GM21619 (cell line): ENCODE measurements at regions not wholly inside any gene's neighbourhood (a gene's known extent, or its start where the extent isn't known, plus 50 kb on each side); places are given as distances from the start of the nearest gene placed in this dataset.
A peak's percentile ranks its signal among the peaks of the same experiment; 100 is the strongest.

ENCODE experiments used
- ATAC-seq: cut with Tn5 transposase; IDR thresholded peaks from one replicate; pipeline ENCODE4 v1.9.1; 2021; ENCODE audit not compliant: unreplicated experiment

DNA sequence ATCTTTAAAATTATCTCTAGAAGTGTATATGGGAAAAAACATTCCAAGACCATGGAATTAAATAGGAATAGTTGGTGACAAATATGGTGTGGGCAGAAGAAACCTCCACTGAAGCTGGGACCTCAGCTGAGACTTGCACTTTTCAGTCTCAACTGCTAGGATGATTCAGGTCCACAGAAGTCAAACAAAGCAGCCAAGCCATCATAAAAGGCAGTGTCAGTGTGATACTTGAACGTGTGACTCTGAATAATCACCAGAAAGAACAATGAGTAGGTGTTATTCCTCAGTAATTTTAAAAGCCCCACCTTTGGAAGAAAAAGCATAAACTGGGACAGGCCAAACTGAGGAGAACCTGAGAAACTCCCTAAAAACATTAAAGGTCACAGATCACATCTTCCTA, 90.7 kb downstream of the ZNF281 start:
- ATAC-seq, result no peak

DNA sequence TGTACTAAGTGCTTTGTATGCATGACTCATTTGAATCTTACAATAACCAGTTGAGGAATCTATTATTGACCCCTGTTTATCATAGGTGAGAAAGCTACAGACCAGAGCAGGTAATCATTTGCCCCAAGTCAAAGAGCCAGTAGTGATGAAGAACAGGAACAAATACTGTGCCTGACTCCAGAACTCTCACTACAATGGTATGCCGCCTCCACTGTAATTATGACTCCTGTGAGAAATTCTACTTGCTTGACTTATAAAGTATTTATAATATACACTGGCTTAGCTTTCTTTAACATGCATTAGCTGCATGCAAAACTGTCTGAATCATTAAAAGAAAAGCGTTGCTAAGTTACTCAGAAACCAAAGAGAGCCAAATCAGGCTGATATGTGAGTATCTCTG, 92.6 kb downstream of the ZNF281 start:
- no peak for ATAC-seq

DNA sequence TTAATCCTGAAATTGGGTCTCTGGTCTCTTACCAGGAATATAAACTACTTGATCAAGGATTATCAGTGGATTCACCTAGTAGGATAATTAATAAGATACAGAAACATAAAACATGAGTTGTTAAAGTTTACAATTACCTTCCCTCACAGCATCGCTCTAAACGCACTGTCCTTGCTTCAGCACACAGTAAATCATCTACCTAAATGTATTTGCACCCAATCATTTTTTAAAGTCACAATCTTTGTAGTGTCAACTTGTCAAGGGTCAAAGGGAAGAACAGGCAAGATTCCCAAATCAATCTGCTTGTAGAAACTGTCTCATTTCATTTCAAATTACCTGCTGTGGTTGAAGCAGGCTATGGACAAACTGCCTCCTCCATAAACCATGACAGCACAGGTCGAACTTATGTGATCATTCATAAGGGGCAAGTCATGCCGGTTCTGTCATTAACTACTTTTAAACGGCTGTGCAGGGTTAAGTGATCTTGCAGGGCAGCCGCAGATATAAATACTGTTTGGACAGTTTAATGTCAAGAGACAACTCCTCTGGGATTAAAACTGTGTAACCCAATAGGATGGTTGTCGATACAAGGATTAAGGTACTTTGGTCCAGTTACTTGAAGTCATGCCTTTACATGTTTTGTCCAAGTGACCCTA, 93.6 kb downstream of the ZNF281 start:
- ATAC-seq, result no peak

DNA sequence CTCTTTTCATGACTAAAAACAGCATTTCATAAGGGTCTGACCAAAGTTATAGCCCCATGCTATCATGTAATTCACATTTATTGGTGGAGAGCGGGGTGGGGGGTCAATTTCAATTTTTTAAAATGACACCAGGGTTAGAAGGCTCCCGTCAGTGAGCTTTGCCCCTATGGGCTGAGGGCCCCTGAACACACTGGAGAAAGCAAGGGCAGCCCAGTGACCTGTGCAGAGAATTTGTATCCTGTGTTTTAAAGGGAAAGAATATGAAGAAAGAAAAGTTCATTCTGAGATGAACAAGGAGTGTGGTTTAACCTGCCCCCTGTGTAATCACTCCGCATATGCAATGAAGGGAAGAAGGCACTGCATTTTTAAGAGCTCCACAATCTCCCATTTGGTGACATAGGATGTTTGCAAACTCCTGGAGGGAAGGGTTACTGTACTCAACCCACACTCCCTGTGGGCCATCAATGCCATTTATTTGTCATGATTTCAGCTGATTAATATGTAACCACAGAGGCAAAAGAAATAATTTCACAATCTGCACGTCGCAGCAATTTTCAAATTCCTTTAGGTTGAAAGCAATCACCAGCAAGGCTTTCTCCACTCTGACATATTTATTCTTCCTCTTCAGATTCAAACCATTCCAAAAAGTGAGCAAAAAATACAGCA, 95.6 kb downstream of the ZNF281 start:
- ATAC-seq, result no peak

DNA sequence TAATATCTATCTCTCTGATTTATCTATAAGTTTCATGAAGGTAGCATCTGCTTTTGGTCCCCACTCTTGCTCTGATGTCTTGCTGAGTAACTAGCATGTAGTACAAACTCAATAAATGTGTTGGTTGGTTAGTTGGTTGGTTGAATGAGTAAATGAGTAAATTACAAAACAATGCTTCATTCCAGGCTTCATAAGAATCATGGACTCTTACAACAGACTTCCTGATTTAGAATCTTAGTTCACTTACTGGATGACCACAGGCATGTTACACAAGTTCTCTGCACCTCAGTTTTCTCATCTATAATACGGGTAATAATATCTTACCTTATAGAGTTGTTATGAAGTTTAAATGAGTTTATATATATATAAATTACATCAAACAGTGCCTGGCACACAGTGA, 98.6 kb downstream of the ZNF281 start:
- no peak for ATAC-seq

DNA sequence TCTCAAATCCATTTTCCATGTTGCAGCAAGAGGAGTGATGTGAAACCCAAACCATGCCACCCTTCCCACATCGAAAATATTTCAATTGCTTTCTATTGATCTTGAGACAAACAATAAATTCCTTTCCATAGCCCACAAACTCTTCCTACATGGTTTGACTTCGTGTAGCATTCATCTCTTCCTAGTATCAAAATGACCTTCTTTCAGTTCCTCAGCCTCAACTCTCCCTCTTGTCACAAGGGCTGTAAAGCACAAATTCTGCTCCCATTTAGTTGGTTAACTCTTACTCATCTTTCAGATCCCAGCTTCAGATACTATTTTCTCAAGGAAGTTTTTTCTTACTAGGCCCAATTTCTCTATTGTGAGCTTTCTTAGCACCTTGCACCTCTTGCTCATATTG, 99.0 kb downstream of the ZNF281 start:
- ATAC-seq, result no peak

DNA sequence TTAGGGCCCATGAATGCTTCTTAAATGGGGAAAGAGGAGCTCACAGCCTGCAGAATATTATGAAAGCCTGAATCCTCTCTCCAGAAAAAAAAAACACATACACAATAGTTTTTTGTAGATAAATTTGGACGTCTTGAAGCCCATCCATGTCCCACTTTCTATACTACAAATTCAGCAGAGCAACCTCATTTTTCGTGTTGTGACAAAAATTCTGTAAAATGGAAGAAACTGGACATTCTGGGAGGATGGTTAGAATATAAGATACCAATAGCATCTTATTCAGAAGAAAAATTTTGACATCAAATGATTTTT, 102.1 kb downstream of the ZNF281 start:
- ATAC-seq, result no peak

DNA sequence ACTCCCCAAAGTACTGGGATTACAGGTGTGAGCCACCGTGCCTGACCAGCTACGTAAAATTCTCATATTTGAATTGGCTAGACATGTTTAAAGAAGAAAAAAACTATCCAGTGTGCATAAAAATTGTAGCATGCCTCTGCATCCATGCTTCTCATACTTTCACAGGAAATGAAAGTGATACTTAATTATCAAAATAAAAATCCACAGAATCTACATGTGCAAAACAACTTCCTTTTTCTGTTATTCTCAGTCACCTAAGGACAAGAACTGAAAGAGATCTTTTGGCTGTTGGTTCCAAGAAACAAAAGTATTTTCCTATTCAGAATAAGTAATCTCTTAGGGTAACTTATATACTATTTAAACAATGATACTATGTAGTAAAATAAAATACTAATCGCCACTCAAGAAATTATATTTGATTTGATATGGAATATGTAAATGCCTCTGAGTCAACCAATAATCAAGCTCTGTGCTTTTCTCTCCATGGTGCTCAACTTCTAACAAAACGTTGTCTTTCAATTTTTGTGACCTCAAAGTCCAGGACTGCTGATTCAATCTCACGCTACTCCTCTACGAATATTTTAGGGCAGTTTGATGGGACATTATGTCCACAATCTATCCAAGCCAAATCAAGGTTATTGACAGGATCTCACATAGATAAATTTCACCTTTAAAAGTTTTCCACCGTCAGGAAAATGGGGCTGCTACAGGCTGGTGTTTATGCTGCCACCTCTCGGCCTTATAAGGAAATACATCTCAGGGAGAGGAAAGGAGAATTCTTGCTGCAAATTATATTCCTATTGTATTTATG, 102.7 kb downstream of the ZNF281 start:
- peak; percentile 51 for ATAC-seq

DNA sequence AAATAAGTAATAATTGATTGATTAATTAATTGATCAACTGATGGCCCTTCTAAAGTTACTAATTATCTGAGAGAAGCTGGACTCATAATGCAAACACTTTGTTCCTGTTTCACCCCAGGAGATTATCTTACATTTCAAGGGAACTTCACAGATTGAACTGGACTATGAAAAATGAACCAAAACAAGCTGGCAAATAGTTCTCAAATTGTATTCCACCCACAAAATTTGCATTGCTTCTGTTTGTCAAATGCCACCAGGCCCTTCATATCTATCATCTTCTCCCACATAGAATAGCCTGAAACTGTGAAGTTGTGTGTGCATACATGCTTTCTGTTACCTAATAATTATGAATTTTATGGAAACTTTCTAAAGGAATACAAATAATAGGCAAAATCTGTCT, 104.0 kb downstream of the ZNF281 start:
- ATAC-seq, result no peak

DNA sequence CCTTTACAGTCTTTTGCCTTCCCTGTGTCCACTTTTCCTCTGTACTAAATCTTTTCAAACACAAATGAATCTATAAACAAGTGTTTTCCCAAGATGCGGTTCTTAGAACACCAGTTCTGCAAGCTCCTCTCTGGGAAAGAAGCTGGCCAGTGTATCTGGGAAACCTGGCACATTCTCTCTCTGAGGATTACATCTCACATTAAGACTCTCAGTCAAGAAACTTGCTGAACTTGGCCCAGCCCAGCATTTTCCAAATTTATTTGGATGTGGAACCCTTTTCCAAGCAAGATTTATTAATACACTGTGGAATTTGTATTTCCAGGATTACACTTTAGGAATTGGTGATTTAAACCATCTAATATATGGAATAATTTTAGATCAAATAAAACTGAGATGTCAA, 105.7 kb downstream of the ZNF281 start:
- no peak for ATAC-seq

DNA sequence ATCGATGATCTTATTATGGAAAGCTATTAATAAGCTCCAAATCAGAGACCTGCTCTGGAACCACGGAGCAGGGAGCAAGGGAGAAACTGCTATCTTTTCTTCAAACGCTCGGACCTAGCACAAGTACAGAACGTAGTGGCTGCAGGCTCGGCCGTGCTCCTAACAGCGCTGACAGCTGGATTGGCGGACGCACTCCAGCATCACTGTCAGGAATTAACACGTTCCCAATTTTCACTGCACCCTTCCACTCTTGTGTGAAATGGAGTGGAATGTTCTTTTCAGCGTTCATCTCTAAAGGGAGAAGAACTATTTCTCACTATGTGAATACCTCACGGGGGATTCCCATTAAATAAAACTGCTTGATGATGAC, 106.9 kb downstream of the ZNF281 start:
- no peak for ATAC-seq

DNA sequence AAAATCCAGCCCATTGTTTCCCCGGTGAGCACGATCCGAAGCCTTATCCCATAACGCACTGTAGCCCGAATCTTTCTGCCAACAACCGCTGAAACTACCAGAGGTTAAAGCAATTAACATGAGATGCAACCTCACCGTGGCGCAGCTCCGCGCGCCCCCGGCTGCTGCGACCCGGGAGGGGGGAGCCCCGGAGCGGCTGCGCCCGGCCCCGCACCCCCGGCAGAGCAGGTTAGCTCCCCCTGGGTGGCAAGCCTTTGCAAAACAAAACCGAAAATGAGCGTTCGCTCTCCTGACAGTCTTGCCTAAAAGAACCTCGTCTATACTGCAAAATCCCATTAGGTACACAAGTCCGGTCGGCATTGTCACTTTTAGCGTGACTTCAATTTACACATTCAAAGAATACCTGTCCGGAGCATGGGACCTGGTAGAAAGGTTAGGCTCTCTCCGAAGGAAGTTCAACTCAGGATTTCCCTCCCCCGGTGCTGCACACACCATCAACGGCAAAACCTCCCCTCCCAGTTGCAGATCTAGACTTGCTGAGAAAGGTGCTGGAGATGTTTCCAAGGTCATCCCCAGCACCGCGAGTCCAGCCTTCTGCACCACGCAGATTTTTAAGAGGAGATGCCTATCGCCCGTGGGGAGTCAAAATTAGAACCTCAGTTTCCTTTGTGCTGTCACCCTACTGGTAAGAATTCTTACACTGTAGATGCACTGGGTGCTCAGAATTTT, 107.5 kb downstream of the ZNF281 start:
- peak; percentile 71 for ATAC-seq

DNA sequence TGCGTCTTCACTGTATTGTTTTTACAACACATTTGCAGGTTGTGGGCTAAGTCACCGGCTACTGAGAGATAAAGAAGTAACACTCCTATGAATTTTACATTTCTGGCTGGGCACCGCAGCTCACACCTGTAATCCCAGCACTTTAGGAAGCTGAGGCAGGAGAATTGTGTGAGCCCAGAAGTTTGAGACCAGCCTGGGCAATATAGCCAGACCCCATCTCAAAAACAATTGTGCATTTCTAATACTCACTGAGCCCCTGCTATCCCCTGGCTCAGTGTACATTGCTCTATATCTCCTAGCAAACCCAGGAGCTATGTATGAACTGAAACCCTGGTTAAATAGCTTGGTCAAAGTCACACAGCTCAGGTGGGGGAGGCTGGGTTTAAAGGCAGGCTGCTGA, 108.7 kb downstream of the ZNF281 start:
- no peak for ATAC-seq

DNA sequence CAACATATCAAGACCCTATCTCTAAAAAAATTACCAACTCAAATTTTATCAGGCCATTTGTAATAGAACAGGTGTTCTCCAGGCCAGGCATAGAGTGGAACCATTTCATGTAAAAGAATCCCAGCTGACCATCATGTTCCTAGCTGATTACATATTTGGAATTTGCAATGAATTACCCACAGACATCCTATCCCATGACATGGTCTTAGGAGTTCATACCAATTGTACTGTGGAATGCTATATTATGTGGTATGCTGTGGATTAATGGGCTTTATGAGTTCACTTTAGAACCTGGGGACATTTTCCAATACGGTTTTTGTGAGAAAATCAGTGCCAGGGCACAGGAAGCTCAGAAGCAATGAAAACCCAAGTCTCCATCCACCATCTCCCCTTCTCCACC, 110.3 kb downstream of the ZNF281 start:
- no peak for ATAC-seq

DNA sequence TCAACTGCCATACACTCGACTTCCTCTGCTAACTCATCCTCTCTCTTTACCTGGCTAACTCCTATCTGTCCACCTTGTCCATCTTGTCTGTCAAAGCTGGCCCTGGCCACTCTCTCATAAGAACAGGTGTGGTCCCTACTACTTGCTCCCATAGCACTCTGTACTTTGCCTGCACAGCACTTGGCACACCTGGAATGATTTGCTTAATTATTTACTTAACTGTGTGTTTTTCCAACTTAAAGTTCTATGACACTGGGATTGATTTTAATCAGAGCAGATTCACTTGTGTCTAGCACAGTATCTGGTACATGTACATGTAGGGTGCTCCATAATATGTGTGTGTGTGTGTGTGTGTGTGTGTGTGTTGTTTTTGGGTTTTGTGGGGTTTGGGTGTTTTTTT, 111.6 kb downstream of the ZNF281 start:
- ATAC-seq, result no peak

DNA sequence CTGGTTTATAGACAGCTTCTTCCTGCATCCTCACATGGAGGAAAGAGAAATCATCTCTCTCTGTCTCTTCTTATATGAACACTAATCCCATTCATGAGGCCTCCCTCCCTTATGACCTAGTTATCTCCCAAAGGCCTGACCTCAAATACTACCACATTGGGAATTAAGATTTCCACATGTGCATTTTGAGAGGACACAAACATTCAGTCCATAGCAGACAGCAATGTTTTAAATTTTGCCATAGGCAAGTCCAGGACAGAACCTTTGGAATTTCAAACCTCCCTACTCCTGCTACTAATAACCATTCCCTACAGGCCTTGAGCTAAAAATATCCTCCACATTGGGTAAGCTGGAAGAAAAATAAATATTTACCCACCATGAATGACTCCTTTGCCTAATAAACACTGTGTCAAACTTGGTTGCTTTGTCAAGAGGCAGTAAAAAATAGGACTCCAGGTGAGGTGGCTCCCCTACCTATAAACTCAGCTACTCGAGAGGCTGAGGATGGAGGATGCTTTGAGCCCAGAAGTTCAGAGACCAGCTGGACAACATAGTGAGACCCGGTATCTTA, 113.7 kb downstream of the ZNF281 start:
- ATAC-seq, result no peak

DNA sequence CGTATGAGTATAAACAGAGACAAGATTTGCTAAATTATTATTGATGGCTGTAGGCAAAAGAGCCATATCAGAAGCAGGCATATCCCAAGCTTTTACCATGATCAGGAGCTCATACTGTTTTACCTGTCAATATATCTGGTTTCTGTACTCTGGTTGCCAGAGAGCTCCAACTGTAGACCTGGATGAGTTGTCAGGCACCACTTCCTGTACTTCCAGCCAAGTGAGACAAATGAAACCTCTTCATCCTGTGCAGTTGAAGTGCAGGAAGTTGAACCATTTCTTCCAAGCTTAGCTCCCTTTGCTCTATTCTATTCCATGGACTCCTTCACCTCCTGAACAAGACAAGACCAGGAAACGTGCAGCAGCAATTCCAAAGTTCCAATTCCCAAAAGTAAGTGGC, 115.6 kb downstream of the ZNF281 start:
- no peak for ATAC-seq

DNA sequence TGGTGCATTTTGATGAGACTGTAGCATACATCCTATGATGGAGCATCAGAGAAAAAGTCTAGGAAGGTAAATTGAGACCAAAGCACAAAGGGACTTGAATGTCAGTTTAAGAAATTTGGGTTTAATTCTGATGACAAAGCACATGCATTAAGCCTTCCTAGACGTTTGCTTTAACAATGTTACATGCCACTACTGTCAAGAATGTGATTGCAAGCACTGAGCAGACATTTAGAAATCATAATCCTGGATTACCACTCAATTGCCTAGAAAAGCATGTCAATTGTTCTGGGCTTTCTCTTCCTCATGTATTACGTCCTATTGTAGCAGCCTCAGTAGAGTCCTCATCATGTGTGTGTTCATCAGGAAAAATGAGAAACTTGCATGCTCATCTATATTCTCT, 117.1 kb downstream of the ZNF281 start:
- no peak for ATAC-seq

DNA sequence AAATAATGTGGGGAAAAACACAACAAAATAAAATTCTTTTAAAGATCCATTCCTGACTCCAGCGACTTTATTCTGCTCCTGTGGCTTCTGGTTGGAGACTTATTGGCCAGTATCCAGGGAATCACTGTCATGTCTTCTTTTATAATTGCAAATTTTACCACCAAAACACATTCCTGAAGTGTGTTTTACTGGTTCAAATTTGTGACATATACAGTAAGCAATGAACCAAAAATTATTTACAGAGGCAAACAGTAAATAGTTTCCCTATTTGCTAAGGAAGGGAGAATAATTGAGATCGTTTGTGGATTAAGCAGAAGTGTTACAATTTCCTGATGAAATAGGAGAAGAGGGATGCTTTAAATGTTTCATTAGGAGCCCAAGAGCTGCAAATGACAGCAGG, 118.7 kb downstream of the ZNF281 start:
- no peak for ATAC-seq

DNA sequence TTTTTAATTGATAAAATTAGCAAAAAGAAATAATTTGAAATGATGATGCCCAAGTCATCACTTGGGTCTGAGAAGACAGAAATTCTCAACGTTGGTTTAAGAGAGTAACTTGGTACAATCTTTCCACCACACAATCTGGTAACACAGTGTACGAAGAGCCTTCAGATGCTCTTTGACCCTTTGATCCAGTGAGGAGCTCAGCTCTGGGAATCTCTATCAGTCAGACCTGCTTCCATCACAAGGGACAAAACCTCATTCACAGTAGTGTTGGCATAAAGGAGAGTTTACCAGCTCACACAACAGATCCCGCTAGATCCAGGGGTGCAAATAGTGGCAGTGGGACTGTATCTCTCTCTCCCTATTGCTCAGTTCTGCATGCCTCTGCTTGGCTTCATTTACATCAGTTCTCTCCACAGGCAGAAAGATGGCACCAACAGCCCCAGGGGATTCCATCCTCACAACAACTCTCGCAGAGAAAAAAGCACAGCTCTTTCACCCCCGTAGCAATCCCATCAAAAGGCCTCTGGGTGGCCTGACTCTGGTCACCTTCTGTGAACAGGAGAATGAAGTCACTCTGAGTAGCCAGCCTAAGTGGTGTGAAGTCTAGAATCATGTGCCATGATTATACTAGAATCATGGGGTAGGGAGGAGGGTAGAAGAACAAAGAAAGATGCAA, 119.7 kb downstream of the ZNF281 start:
- ATAC-seq, result no peak

DNA sequence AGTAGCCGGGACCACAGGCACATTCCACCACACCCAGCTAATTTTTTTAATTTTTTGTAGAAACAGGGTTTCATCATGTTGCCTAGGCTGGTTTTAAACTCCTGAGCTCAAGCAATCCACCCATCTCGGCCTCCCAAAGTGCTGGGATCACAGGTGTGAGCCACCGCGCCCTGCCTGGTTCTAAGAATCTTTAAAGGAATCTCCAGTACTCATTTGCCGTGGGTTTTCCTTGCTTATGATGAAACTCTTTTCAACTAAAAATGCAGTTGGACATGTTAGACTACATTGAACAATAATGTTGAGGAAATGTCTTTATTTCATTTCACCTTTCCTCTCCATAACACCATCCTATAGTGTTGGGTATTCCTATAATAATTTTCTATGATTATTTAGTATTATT, 121.6 kb downstream of the ZNF281 start:
- ATAC-seq, result no peak
